ENCODE measurements at regions not wholly inside any gene's neighbourhood (a gene's known extent, or its start where the extent isn't known, plus 50 kb on each side); places are given as distances from the start of the nearest gene placed in this dataset.

- Histone ChIP-seq H3K9me3 (ENCODE audit: insufficient read depth, low read depth, low read length) (no peaks in the 10 kb centered on the region), H3K4me1 (ENCODE audit: insufficient read depth, low read length, poor library complexity, severe bottlenecking) (no peaks in the 10 kb centered on the region), H3K9me2 (replicated peaks; ENCODE audit: low read depth, low read length) (no peaks in the 10 kb centered on the region), H3K4me3 (ENCODE audit: low read length, poor library complexity, severe bottlenecking) (no peak overlapping the region), H3K27me3 (ENCODE audit: insufficient read depth, low read length, poor library complexity, severe bottlenecking) (no peaks in the 10 kb centered on the region), H4K20me1 (ENCODE audit: insufficient read depth, low read length, poor library complexity, severe bottlenecking) (no peaks in the 10 kb centered on the region), H3K9ac (ENCODE audit: low read depth, low read length, poor library complexity, severe bottlenecking) (no peak overlapping the region), H3F3A (ENCODE audit: low read depth) (no peaks in the 10 kb centered on the region), H3K4me2 (ENCODE audit: low read depth, low read length, poor library complexity, severe bottlenecking) (no peak overlapping the region), H2AFZ (ENCODE audit: low read length) (no peak overlapping the region), H3K79me2 (ENCODE audit: insufficient read depth, low read length) (no peaks in the 10 kb centered on the region), H3K36me3 (ENCODE audit: insufficient read depth, low read length) (no peaks in the 10 kb centered on the region)
- TF ChIP-seq EZH2phosphoT487 (IDR thresholded peaks at IDR 0.05; ENCODE audit: borderline replicate concordance) (no peak), CTCF (conservative IDR thresholded peaks at IDR 0.05; ENCODE audit: low read length) (no peak)
These were observed 96.7 kb upstream of the QRFPR start for GRCh38 chr4:121477480-121477879.

GRCh38 chr4:121477079-121477478 is 96.3 kb upstream of the QRFPR start:
- no peaks in the 10 kb centered on the region for H3F3A ChIP-seq (ENCODE audit: low read depth)
- no peaks in the 10 kb centered on the region for H3K9me2 ChIP-seq (replicated peaks; ENCODE audit: low read depth, low read length)
- no peak overlapping the region for H3K4me3 ChIP-seq (ENCODE audit: low read length, poor library complexity, severe bottlenecking)
- no peaks in the 10 kb centered on the region for H3K9me3 ChIP-seq (ENCODE audit: insufficient read depth, low read depth, low read length)
- no peaks in the 10 kb centered on the region for H4K20me1 ChIP-seq (ENCODE audit: insufficient read depth, low read length, poor library complexity, severe bottlenecking)
- no peak overlapping the region for H3K4me2 ChIP-seq (ENCODE audit: low read depth, low read length, poor library complexity, severe bottlenecking)
- H2AFZ ChIP-seq (ENCODE audit: low read length): no peak overlapping the region
- no peaks in the 10 kb centered on the region for H3K36me3 ChIP-seq (ENCODE audit: insufficient read depth, low read length)
- H3K4me1 ChIP-seq (ENCODE audit: insufficient read depth, low read length, poor library complexity, severe bottlenecking): no peaks in the 10 kb centered on the region
- no peaks in the 10 kb centered on the region for H3K79me2 ChIP-seq (ENCODE audit: insufficient read depth, low read length)
- H3K9ac ChIP-seq (ENCODE audit: low read depth, low read length, poor library complexity, severe bottlenecking): no peak overlapping the region
- no peak for TF ChIP-seq EZH2phosphoT487 (IDR thresholded peaks at IDR 0.05; ENCODE audit: borderline replicate concordance)
- no peak for TF ChIP-seq CTCF (conservative IDR thresholded peaks at IDR 0.05; ENCODE audit: low read length)
- H3K27me3 ChIP-seq (ENCODE audit: insufficient read depth, low read length, poor library complexity, severe bottlenecking): no peaks in the 10 kb centered on the region

- Histone ChIP-seq H3K4me1 (ENCODE audit: insufficient read depth, low read length, poor library complexity, severe bottlenecking) (no peaks in the 10 kb centered on the region), H3F3A (ENCODE audit: low read depth) (no peaks in the 10 kb centered on the region), H3K4me2 (ENCODE audit: low read depth, low read length, poor library complexity, severe bottlenecking) (no peak overlapping the region), H3K9ac (ENCODE audit: low read depth, low read length, poor library complexity, severe bottlenecking) (no peak overlapping the region), H3K79me2 (ENCODE audit: insufficient read depth, low read length) (no peaks in the 10 kb centered on the region), H3K36me3 (ENCODE audit: insufficient read depth, low read length) (no peaks in the 10 kb centered on the region), H3K9me3 (ENCODE audit: insufficient read depth, low read depth, low read length) (no peaks in the 10 kb centered on the region), H4K20me1 (ENCODE audit: insufficient read depth, low read length, poor library complexity, severe bottlenecking) (no peaks in the 10 kb centered on the region), H3K9me2 (replicated peaks; ENCODE audit: low read depth, low read length) (no peaks in the 10 kb centered on the region), H3K4me3 (ENCODE audit: low read length, poor library complexity, severe bottlenecking) (no peak overlapping the region), H3K27me3 (ENCODE audit: insufficient read depth, low read length, poor library complexity, severe bottlenecking) (no peaks in the 10 kb centered on the region), H2AFZ (ENCODE audit: low read length) (no peak overlapping the region)
- TF ChIP-seq CTCF (conservative IDR thresholded peaks at IDR 0.05; ENCODE audit: low read length): no peak
These were observed 92.3 kb upstream of the QRFPR start for GRCh38 chr4:121472937-121473721.

All from Loucy (cell line).